OCI-LY7 (cell line): ENCODE measurements at regions not wholly inside any gene's neighbourhood (a gene's known extent, or its start where the extent isn't known, plus 50 kb on each side); places are given as distances from the start of the nearest gene placed in this dataset.

ENCODE experiments used
- EZH2phosphoT487 ChIP-seq: fragments of 200-600 bp; sonication (generic); IDR thresholded peaks from 2 replicates; pipeline ENCODE4 v1.6.1; 2018; ENCODE audit warnings: low read depth, borderline replicate concordance, mild to moderate bottlenecking, mixed run types, antibody characterized with exemption, low read length, moderate library complexity, mixed read lengths
- TF ChIP-seq, protein P1 (sequence below): fragments of 200-600 bp; sonication (generic); conservative IDR thresholded peaks from 2 replicates; pipeline ENCODE4 v1.5.1; 2014; ENCODE audit warnings: mild to moderate bottlenecking, antibody characterized with exemption, low read length, moderate library complexity, mixed read lengths

DNA sequence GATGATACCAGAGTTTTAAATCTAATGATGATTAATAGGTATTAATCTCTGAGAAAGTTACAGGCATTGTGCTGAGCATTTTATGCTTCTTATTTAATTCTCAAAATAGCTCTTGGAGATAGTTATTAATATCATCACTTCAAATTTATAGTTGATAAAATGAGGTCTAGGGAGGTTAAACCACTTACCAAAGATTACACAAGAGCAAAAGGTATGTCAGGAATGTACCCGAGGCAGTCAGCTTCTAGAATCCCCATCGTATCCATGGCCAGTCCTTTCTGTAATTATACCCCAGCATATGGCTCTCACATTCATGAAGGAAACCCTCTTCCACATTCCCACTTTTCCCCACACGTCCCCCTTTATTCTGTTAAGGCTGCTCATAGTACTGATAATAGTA is 421.3 kb downstream of the PYDC2 start:
- TF ChIP-seq, protein P1, sequence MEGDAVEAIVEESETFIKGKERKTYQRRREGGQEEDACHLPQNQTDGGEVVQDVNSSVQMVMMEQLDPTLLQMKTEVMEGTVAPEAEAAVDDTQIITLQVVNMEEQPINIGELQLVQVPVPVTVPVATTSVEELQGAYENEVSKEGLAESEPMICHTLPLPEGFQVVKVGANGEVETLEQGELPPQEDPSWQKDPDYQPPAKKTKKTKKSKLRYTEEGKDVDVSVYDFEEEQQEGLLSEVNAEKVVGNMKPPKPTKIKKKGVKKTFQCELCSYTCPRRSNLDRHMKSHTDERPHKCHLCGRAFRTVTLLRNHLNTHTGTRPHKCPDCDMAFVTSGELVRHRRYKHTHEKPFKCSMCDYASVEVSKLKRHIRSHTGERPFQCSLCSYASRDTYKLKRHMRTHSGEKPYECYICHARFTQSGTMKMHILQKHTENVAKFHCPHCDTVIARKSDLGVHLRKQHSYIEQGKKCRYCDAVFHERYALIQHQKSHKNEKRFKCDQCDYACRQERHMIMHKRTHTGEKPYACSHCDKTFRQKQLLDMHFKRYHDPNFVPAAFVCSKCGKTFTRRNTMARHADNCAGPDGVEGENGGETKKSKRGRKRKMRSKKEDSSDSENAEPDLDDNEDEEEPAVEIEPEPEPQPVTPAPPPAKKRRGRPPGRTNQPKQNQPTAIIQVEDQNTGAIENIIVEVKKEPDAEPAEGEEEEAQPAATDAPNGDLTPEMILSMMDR: no peak
- no peak for TF ChIP-seq EZH2phosphoT487
